Spinal cord (tissue), 9 donors: ENCODE measurements at regions not wholly inside any gene's neighbourhood (a gene's known extent, or its start where the extent isn't known, plus 50 kb on each side); places are given as distances from the start of the nearest gene placed in this dataset.

Experiments
- DNase-seq, 6 donors: peaks; one replicate each; pipeline versions ENCODE4 v3.0.0 to v3.0.0-alpha.2; 2013 to 2015; ENCODE audit warnings: low spot score in 6 of 6, low read depth in 4 of 6
- H3K27ac ChIP-seq: one replicate; pipeline ENCODE4 v1.5.1; 2013; ENCODE audit warnings: low read depth, low read length, control low read depth
- H3K27me3 ChIP-seq: one replicate; pipeline ENCODE4 v1.6.1; 2013; ENCODE audit warnings: low read length; ENCODE audit not compliant: control insufficient read depth, insufficient read depth
- H3K36me3 ChIP-seq: one replicate; pipeline ENCODE4 v1.6.1; 2013; ENCODE audit warnings: low read length; ENCODE audit not compliant: control insufficient read depth, insufficient read depth
- H3K4me1 ChIP-seq: one replicate; pipeline ENCODE4 v1.6.1; 2013; ENCODE audit warnings: low read length; ENCODE audit not compliant: control insufficient read depth, insufficient read depth
- H3K4me3 ChIP-seq: one replicate; pipeline ENCODE4 v1.5.1; 2013; ENCODE audit warnings: low read depth, low read length, control low read depth
- H3K9me3 ChIP-seq: one replicate; pipeline ENCODE4 v1.6.1; 2013; ENCODE audit warnings: low read length; ENCODE audit not compliant: control insufficient read depth, insufficient read depth
- WGBS: methylation state at CpG from one replicate; pipeline ENCODE4 v1.1.5; 2013; ENCODE audit warnings: missing lambda C conversion rate; ENCODE audit not compliant: insufficient coverage; 5-methylcytosine and 5-hydroxymethylcytosine counted together
- donor health status: healthy.

DNA sequence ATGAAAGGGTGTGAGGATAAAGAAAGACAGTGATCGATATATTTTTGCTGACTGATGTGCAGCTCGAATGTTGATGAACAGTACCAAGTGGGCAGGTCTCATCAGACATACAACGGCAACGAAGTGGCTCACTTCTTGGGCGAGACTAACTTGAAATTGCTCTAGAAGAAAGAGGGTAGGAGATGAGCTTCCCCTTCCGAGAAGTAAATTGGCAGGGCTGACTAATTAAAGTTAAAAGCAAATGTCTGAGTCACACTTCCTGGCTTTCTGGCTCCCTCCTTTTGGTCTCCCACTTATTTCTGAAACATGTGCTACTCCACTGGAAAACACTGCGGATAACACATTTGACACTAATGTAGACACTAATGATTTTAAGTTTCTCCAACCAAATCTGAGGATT is 228.3 kb downstream of the ABHD5 start:
- DNase-seq: peak in 1 of 6 donors; percentile 67
- 54% methylated on average over 4 of the region's 7 CpGs for WGBS
- Histone ChIP-seq H3K4me3 (no peak overlapping the region), H3K4me1 (peaks cover 12% of the 10 kb centered on the region), H3K36me3 (no peaks in the 10 kb centered on the region), H3K9me3 (no peaks in the 10 kb centered on the region), H3K27ac (no peak overlapping the region), H3K27me3 (peaks cover 2% of the 10 kb centered on the region)

DNA sequence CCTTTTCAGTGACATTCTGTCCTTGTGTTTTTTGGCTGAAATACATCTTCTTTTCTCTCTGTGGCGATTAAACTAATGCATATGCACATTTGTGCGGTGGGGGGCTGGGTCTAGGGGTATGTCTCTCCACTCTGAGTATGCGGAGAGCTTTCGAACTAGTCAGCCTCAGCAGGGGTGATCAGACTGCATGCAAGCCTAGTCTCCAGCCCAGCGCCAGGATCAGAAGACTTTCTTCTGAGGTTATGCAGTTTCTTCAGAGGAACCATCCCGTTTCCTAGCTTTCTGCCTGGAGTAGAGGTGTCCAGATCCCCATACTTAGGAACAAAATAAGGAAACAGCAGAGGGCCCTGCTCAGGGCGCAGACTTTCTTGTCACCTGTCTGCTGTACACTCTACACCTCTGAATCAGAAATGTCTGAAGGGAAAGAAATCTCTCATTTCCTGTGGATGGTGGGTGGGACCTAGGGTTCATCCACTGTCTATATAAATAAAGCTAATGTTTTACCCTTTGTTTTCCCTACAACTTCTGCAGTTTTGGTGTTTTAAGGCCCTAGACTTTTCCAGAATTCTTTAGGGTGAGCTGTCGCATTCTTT is 230.4 kb downstream of the ABHD5 start:
- DNase-seq: no peak
- no peak overlapping the region for H3K4me3 ChIP-seq
- H3K27ac ChIP-seq: no peak overlapping the region
- no peaks in the 10 kb centered on the region for H3K9me3 ChIP-seq
- peaks cover 12% of the 10 kb centered on the region for H3K4me1 ChIP-seq
- WGBS: 38% methylated on average over 6 of the region's 8 CpGs
- H3K27me3 ChIP-seq: peaks cover 2% of the 10 kb centered on the region
- H3K36me3 ChIP-seq: no peaks in the 10 kb centered on the region

- Histone ChIP-seq H3K4me1 (peaks cover 12% of the 10 kb centered on the region), H3K36me3 (no peaks in the 10 kb centered on the region), H3K27me3 (peaks cover 2% of the 10 kb centered on the region), H3K4me3 (no peak overlapping the region), H3K27ac (no peak overlapping the region), H3K9me3 (no peaks in the 10 kb centered on the region)
- 82% methylated on average over 1 of the region's 3 CpGs for WGBS
- DNase-seq: no peak
Measured at GRCh38 chr3:43922374-43922773, 231.6 kb downstream of the ABHD5 start.

DNA sequence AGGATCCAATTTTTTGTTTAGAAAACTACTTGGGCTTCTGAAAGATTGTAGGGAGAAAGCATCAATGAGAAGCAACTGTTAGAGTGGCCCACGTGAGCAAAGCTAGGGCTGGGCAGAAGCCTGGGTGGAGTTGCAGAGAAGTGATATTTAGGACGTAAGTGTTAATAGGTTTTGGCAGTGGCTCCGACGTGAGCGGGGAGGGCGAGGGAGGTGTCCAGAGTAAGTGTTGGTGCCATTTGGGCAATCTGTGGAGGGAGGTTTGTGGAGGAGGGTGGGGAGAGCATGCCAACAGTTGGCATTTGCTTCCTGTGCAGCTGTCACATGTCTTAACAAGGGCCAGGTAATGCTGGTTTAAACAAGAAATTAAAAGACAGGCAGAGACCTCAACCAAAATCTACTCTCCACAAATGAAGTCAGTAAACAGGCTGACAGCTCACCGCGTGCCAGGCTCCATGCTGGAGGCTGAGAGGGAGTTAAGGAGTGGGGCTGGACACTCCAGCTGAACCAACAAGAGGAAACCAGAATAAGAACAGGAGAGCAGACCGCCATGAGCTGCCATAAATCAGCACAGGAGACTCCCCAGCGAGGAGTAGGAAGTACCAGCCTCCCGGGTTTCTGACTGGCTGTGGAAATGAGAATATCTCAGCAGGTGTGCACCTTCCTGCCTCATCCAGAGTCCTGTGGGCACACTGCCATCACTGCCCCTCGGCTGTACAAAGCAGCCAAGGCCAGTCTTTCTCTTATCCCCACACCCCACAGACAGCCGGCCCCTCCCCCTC is 232.6 kb downstream of the ABHD5 start:
- H3K4me1 ChIP-seq: peaks cover 12% of the 10 kb centered on the region
- peak in 1 of 6 donors; percentile 53 for DNase-seq
- H3K27ac ChIP-seq: no peak overlapping the region
- H3K27me3 ChIP-seq: peaks cover 2% of the 10 kb centered on the region
- H3K9me3 ChIP-seq: no peaks in the 10 kb centered on the region
- H3K36me3 ChIP-seq: no peaks in the 10 kb centered on the region
- WGBS: 50% methylated on average over 10 of the region's 13 CpGs
- no peak overlapping the region for H3K4me3 ChIP-seq

- no peak overlapping the region for H3K4me3 ChIP-seq
- 23% methylated on average over 2 of the region's 5 CpGs for WGBS
- no peak for DNase-seq
Measured at GRCh38 chr3:43926055-43926454, 235.3 kb downstream of the ABHD5 start.

GRCh38 chr3:43932921-43933320 is 242.2 kb downstream of the ABHD5 start:
- no peaks in the 10 kb centered on the region for H3K36me3 ChIP-seq
- H3K4me3 ChIP-seq: no peak overlapping the region
- H3K27me3 ChIP-seq: no peaks in the 10 kb centered on the region
- H3K4me1 ChIP-seq: no peaks in the 10 kb centered on the region
- no peak overlapping the region for H3K27ac ChIP-seq
- 46% methylated on average over 3 of the region's 3 CpGs for WGBS
- no peaks in the 10 kb centered on the region for H3K9me3 ChIP-seq
- DNase-seq: no peak

More at GRCh38 chr3:43926055-43926454, 235.3 kb downstream of the ABHD5 start:
- Histone ChIP-seq H3K4me1 (peaks cover 12% of the 10 kb centered on the region), H3K36me3 (no peaks in the 10 kb centered on the region), H3K9me3 (no peaks in the 10 kb centered on the region), H3K27me3 (peaks cover 2% of the 10 kb centered on the region), H3K27ac (no peak overlapping the region)

- Histone ChIP-seq H3K4me3 (no peak overlapping the region), H3K4me1 (no peaks in the 10 kb centered on the region), H3K27me3 (no peaks in the 10 kb centered on the region), H3K9me3 (no peaks in the 10 kb centered on the region), H3K27ac (no peak overlapping the region), H3K36me3 (no peaks in the 10 kb centered on the region)
- 82% methylated on average over 5 of the region's 5 CpGs for WGBS
- no peak for DNase-seq
Measured at GRCh38 chr3:43948013-43948412, 257.3 kb downstream of the ABHD5 start.

GRCh38 chr3:43949594-43949993 is 258.9 kb downstream of the ABHD5 start:
- no peak overlapping the region for H3K27ac ChIP-seq
- H3K4me1 ChIP-seq: peaks cover 3% of the 10 kb centered on the region
- 90% methylated on average over 5 of the region's 6 CpGs for WGBS
- H3K9me3 ChIP-seq: no peaks in the 10 kb centered on the region
- H3K4me3 ChIP-seq: no peak overlapping the region
- H3K36me3 ChIP-seq: no peaks in the 10 kb centered on the region
- H3K27me3 ChIP-seq: no peaks in the 10 kb centered on the region
- DNase-seq: no peak

DNA sequence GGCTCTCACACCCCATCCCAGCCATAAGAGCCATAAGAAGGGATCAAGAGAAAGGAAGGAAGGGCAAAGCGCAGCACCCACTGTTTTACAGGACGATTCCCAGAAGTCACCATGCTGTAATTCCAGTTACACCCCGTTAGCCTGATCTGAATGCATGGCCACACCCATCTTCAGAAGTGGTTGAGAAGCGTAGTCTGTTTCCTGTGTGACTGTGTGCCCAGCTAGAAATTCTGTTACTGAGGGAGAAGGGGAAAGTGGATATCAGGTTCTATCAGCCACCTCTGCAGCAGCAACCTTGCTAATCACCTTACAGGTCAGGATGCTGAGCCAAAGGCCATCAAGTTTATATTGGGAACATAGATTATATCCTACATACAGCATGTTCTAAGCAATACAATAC is 260.0 kb downstream of the ABHD5 start:
- Histone ChIP-seq H3K4me1 (peaks cover 3% of the 10 kb centered on the region), H3K27ac (no peak overlapping the region), H3K4me3 (no peak overlapping the region), H3K27me3 (no peaks in the 10 kb centered on the region), H3K9me3 (no peaks in the 10 kb centered on the region), H3K36me3 (no peaks in the 10 kb centered on the region)
- 83% methylated on average over 2 of the region's 4 CpGs for WGBS
- DNase-seq: no peak

DNA sequence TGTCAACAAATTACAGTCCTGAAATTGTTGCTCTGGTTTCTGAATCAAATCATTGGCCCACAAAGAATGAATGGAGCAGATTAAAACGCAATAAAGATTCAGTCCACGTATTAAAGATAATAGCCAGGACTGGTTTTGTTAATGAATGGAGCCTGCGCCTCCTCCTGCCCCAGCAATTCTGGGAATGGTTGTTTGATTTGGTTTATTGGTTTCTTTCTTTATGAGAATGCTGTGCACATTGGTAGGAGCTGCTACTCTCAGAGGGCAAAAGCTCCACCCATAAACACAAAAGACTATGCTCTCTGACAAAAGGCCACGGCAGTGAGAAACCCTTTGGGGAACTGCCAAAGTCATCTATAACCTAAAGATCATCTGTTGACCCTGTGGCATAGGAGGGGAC is 261.1 kb downstream of the ABHD5 start:
- Histone ChIP-seq H3K4me3 (no peak overlapping the region), H3K27ac (no peak overlapping the region), H3K9me3 (no peaks in the 10 kb centered on the region), H3K4me1 (peaks cover 3% of the 10 kb centered on the region), H3K36me3 (no peaks in the 10 kb centered on the region), H3K27me3 (no peaks in the 10 kb centered on the region)
- 30% methylated on average over 2 of the region's 4 CpGs for WGBS
- peak in 1 of 6 donors; percentile 49 for DNase-seq
